GM12878 (cell line): ENCODE measurements at regions not wholly inside any gene's neighbourhood (a gene's known extent, or its start where the extent isn't known, plus 50 kb on each side); places are given as distances from the start of the nearest gene placed in this dataset.

ENCODE experiments used
- ATAC-seq: fragments of 200-7000 bp; cut with Tn5 transposase; 3 replicates; pipeline ENCODE4 v1.9.1; 2020; ENCODE audit warnings: mild to moderate bottlenecking, moderate library complexity
- BruUV-seq: library from RNA; stranded (reverse); fragments of 400-500 nt; replicated peaks from 2 replicates; lab custom pipeline; 2021; lab: Mats Ljungman, UMichigan
- CTCF ChIA-PET: fragments of 300-600 bp; sonication (Branson Sonifier 250); formaldehyde crosslinking; extraction: SDS; loops from one replicate; lab custom pipeline; 2021; ENCODE audit warnings: inconsistent platforms; lab: Yijun Ruan, JAX
- POLR2A ChIA-PET: fragments of 350-600 bp; formaldehyde crosslinking; extraction: SDS; loops from one replicate; lab custom pipeline; 2021; ENCODE audit warnings: inconsistent platforms; lab: Charles Lee
- RAD21 ChIA-PET: fragments of 300-600 bp; sonication (Branson Sonifier 250); formaldehyde crosslinking; loops from one replicate; lab custom pipeline; 2023; ENCODE audit warnings: antibody characterized with exemption; ENCODE audit not compliant: unreplicated experiment; lab: Charles Lee
- SMC1A ChIA-PET: fragments of 300-600 bp; sonication (Branson Sonifier 250); formaldehyde crosslinking; loops from one replicate; lab custom pipeline; 2023; ENCODE audit not compliant: unreplicated experiment, uncharacterized antibody; lab: Charles Lee
- DNase-seq: peaks from one replicate; pipeline ENCODE4 v3.0.0-alpha.2; 2011; ENCODE audit warnings: low read depth, low spot score
- FAIRE-seq: peaks from 3 replicates; lab custom pipeline; 2011; peaks lifted over from hg19 to GRCh38; lab: Jason Lieb, UNC
- H2AFZ ChIP-seq: 2 replicates; pipeline ENCODE4 v1.6.0; 2011; ENCODE audit warnings: low read depth, low read length, control low read depth; ENCODE audit not compliant: control insufficient read depth
- H3K27ac ChIP-seq: 2 replicates; pipeline ENCODE4 v1.5.1; 2011; ENCODE audit warnings: control low read depth; ENCODE audit not compliant: control insufficient read depth, insufficient read depth
- H3K27me3 ChIP-seq, 2 experiments: replicated peaks in 1 of 2; 2 replicates each; pipeline versions ENCODE4 v1.6.0 to v1.6.1; 2011; ENCODE audit warnings: low read length in 1 of 2; ENCODE audit not compliant: control insufficient read depth in 2 of 2, insufficient read depth in 2 of 2
- H3K36me3 ChIP-seq, 2 experiments: 2 replicates each; pipeline ENCODE4 v1.5.1; 2011; ENCODE audit warnings: low read length in 1 of 2; ENCODE audit not compliant: control insufficient read depth in 2 of 2, insufficient read depth in 2 of 2
- H3K4me1 ChIP-seq: 2 replicates; pipeline ENCODE4 v1.6.1; 2011; ENCODE audit warnings: mild to moderate bottlenecking, low read length, moderate library complexity, mixed read lengths; ENCODE audit not compliant: control insufficient read depth, insufficient read depth
- H3K4me2 ChIP-seq: 2 replicates; pipeline ENCODE4 v1.6.0; 2011; ENCODE audit warnings: control low read depth; ENCODE audit not compliant: control insufficient read depth, insufficient read depth
- H3K4me3 ChIP-seq: fragments of 200-600 bp; sonication (generic); 2 replicates; pipeline ENCODE4 v1.5.1; 2016
- H3K79me2 ChIP-seq: 2 replicates; pipeline ENCODE4 v1.6.0; 2011; ENCODE audit warnings: low read length; ENCODE audit not compliant: control insufficient read depth, insufficient read depth
- H3K9ac ChIP-seq: 2 replicates; pipeline ENCODE4 v1.8.0; 2011; ENCODE audit warnings: low read length, control low read depth, mixed read lengths; ENCODE audit not compliant: control insufficient read depth, insufficient read depth
- H3K9me3 ChIP-seq: replicated peaks from 3 replicates; pipeline ENCODE4 v1.5.1; 2011; ENCODE audit warnings: mild to moderate bottlenecking, low read length; ENCODE audit not compliant: control insufficient read depth, insufficient read depth
- H4K20me1 ChIP-seq: 2 replicates; pipeline ENCODE4 v1.6.0; 2011; ENCODE audit not compliant: control insufficient read depth, insufficient read depth
- BHLHE40 ChIP-seq, 2 experiments: fragments of 450-650 bp in 1 of 2; IDR thresholded peaks; 2 replicates each; pipeline ENCODE4 v1.6.1; 2011 to 2017; ENCODE audit warnings: low read depth in 2 of 2, borderline replicate concordance in 1 of 2, improper control_type of control experiment in 1 of 2, low read length in 1 of 2, mild to moderate bottlenecking in 1 of 2
- ETV6 ChIP-seq, 2 experiments: fragments of 450-650 bp in 1 of 2; IDR thresholded peaks in 1 of 2; conservative IDR thresholded peaks in 1 of 2; 2 replicates each; pipeline ENCODE4 v1.6.1; 2014; ENCODE audit warnings: antibody characterized with exemption in 1 of 2, borderline replicate concordance in 1 of 2, low read depth in 1 of 2, mild to moderate bottlenecking in 1 of 2, moderate library complexity in 1 of 2
- HDGF ChIP-seq: fragments of 450-650 bp; IDR thresholded peaks from 2 replicates; pipeline ENCODE4 v1.6.1; 2016; ENCODE audit warnings: antibody characterized with exemption
- MEF2A ChIP-seq: IDR thresholded peaks from 2 replicates; pipeline ENCODE4 v1.6.1; 2011; ENCODE audit warnings: low read depth, mild to moderate bottlenecking, low read length, moderate library complexity; ENCODE audit not compliant: insufficient read depth
- MYC ChIP-seq: IDR thresholded peaks from 2 replicates; pipeline ENCODE4 v1.6.1; 2011; ENCODE audit warnings: mild to moderate bottlenecking, low read length, moderate library complexity, inconsistent platforms; ENCODE audit not compliant: insufficient read depth, insufficient replicate concordance, insufficient read length, severe bottlenecking
- NFYA ChIP-seq: IDR thresholded peaks from 2 replicates; pipeline ENCODE4 v1.6.1; 2011; ENCODE audit warnings: low read depth, mild to moderate bottlenecking, low read length, improper control_type of control experiment, borderline replicate concordance
- PAX8 ChIP-seq: fragments of 450-650 bp; IDR thresholded peaks from 2 replicates; pipeline ENCODE4 v1.6.1; 2017; ENCODE audit warnings: mild to moderate bottlenecking, moderate library complexity
- POLR2A ChIP-seq: IDR thresholded peaks from 2 replicates; pipeline ENCODE4 v1.6.1; 2011; ENCODE audit warnings: low read depth, mild to moderate bottlenecking, low read length
- RAD51 ChIP-seq: fragments of 450-650 bp; IDR thresholded peaks from 2 replicates; pipeline ENCODE4 v1.6.1; 2016; ENCODE audit warnings: moderate library complexity, mild to moderate bottlenecking, inconsistent platforms
- SMC3 ChIP-seq: IDR thresholded peaks from 2 replicates; pipeline ENCODE4 v1.6.1; 2011; ENCODE audit warnings: low read length, improper control_type of control experiment, borderline replicate concordance
- SP1 ChIP-seq: IDR thresholded peaks from one replicate; pipeline ENCODE4 v1.6.1; 2011; ENCODE audit warnings: low read depth, low read length
- SREBF2 ChIP-seq: IDR thresholded peaks from 2 replicates; pipeline ENCODE4 v1.6.1; 2012; ENCODE audit warnings: mild to moderate bottlenecking, low read length
- TCF7 ChIP-seq: IDR thresholded peaks from 2 replicates; pipeline ENCODE4 v1.6.1; 2014; ENCODE audit warnings: antibody characterized with exemption, borderline replicate concordance
- WGBS: methylation state at CpG from one replicate; pipeline ENCODE4 v1.1.6; 2016; ENCODE audit warnings: low lambda C conversion rate; ENCODE audit not compliant: insufficient replicate concordance, insufficient coverage; ENCODE audit errors: missing lambda C conversion rate; 5-methylcytosine and 5-hydroxymethylcytosine counted together
- in situ Hi-C: fragments of 300-500 bp; cut with MboI; formaldehyde crosslinking; loops from 9 replicates; pipeline ENCODE4 v1.14.3; 2018; ENCODE audit warnings: mixed read lengths
- intact Hi-C: fragments of 100-400 bp; cut with micrococcal nuclease; formaldehyde crosslinking; loops from one replicate; pipeline ENCODE4 v1.14.2; 2022; ENCODE audit not compliant: unreplicated experiment
- TF ChIP-seq, protein P1 (sequence below): fragments of 450-650 bp; IDR thresholded peaks from 2 replicates; pipeline ENCODE4 v1.6.1; 2016; ENCODE audit warnings: mild to moderate bottlenecking
- TF ChIP-seq, protein P2 (sequence below): fragments of 450-650 bp; formaldehyde crosslinking; IDR thresholded peaks from 2 replicates; pipeline ENCODE4 v1.5.0; 2022; ENCODE audit warnings: mild to moderate bottlenecking, missing genetic modification characterization
- TF ChIP-seq, protein P3 (sequence below): fragments of 450-650 bp; IDR thresholded peaks from 2 replicates; pipeline ENCODE4 v1.6.1; 2018; ENCODE audit warnings: borderline replicate concordance, mild to moderate bottlenecking; ENCODE audit not compliant: partially characterized antibody
- TF ChIP-seq, protein P4 (sequence below): IDR thresholded peaks from 2 replicates; pipeline ENCODE4 v1.6.1; 2011; ENCODE audit warnings: borderline replicate concordance, low read depth, mild to moderate bottlenecking, moderate library complexity, low read length; ENCODE audit not compliant: insufficient read depth, poor library complexity, severe bottlenecking

DNA sequence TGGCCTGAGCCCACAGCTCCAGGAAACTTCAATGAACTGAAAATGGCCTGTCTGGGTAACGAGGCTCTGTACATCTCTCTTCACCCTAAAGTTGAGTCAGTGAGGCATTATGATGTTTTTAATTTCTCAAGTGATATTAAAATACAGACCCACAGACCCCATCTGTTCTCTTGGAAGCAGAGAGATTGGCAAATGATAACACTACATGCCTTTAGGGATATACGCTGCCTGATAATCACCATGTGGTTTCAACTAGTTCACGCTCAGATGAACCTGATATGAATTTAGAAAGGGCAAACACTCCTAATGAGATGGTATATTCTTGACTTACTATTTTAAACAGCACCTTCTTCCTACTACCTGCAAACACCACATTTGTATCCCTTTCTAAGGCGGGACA is 127.5 kb downstream of the RFC3 start:
- intact Hi-C loops (no loop called here), in situ Hi-C loops (no loop called here)
- no peak overlapping the region for H3K4me3 ChIP-seq
- H3K9ac ChIP-seq, result no peak overlapping the region
- H2AFZ ChIP-seq, result no peak overlapping the region
- no peak for DNase-seq
- H3K27ac ChIP-seq, result no peak overlapping the region
- no peak for ATAC-seq
- ChIA-PET SMC1A (no interaction called here), POLR2A (no interaction called here), RAD21 (no interaction called here), CTCF (no interaction called here)
- no peaks in the 10 kb centered on the region for H3K4me1 ChIP-seq
- no peaks in the 10 kb centered on the region for H4K20me1 ChIP-seq
- no peaks in the 10 kb centered on the region; the same call in 2 of the 3 replicates for H3K9me3 ChIP-seq
- no peaks in the 10 kb centered on the region for H3K27me3 ChIP-seq
- FAIRE-seq, result no peak
- no TSS peak for BruUV-seq
- H3K36me3 ChIP-seq, result no peaks in the 10 kb centered on the region; a peak in 1 of 4 replicates
- WGBS, result 85% methylated on average over 4 of the region's 4 CpGs
- no peak overlapping the region for H3K4me2 ChIP-seq
- no peaks in the 10 kb centered on the region for H3K79me2 ChIP-seq
- TF ChIP-seq NFYA (no peak), POLR2A (no peak), ETV6 (conservative IDR thresholded peaks at IDR 0.05 in 1 of 2, IDR thresholded peaks at IDR 0.05 in 1 of 2; ENCODE audit: borderline replicate concordance in 1 of 2, low read depth in 1 of 2) (no peak), SMC3 (no peak), BHLHE40 (IDR thresholded peaks at IDR 0.05; ENCODE audit: borderline replicate concordance in 1 of 2, low read depth in 2 of 2, low read length in 1 of 2) (no peak), SP1 (no peak), HDGF (no peak), RAD51 (no peak), PAX8 (no peak), MEF2A (no peak), SREBF2 (no peak), TCF7 (no peak), MYC (no peak)
- TF ChIP-seq, protein P1, sequence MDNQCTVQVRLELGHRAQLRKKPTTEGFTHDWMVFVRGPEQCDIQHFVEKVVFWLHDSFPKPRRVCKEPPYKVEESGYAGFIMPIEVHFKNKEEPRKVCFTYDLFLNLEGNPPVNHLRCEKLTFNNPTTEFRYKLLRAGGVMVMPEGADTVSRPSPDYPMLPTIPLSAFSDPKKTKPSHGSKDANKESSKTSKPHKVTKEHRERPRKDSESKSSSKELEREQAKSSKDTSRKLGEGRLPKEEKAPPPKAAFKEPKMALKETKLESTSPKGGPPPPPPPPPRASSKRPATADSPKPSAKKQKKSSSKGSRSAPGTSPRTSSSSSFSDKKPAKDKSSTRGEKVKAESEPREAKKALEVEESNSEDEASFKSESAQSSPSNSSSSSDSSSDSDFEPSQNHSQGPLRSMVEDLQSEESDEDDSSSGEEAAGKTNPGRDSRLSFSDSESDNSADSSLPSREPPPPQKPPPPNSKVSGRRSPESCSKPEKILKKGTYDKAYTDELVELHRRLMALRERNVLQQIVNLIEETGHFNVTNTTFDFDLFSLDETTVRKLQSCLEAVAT, result no peak
- TF ChIP-seq, protein P2, sequence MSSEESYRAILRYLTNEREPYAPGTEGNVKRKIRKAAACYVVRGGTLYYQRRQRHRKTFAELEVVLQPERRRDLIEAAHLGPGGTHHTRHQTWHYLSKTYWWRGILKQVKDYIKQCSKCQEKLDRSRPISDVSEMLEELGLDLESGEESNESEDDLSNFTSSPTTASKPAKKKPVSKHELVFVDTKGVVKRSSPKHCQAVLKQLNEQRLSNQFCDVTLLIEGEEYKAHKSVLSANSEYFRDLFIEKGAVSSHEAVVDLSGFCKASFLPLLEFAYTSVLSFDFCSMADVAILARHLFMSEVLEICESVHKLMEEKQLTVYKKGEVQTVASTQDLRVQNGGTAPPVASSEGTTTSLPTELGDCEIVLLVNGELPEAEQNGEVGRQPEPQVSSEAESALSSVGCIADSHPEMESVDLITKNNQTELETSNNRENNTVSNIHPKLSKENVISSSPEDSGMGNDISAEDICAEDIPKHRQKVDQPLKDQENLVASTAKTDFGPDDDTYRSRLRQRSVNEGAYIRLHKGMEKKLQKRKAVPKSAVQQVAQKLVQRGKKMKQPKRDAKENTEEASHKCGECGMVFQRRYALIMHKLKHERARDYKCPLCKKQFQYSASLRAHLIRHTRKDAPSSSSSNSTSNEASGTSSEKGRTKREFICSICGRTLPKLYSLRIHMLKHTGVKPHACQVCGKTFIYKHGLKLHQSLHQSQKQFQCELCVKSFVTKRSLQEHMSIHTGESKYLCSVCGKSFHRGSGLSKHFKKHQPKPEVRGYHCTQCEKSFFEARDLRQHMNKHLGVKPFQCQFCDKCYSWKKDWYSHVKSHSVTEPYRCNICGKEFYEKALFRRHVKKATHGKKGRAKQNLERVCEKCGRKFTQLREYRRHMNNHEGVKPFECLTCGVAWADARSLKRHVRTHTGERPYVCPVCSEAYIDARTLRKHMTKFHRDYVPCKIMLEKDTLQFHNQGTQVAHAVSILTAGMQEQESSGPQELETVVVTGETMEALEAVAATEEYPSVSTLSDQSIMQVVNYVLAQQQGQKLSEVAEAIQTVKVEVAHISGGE, result no peak
- TF ChIP-seq, protein P3, sequence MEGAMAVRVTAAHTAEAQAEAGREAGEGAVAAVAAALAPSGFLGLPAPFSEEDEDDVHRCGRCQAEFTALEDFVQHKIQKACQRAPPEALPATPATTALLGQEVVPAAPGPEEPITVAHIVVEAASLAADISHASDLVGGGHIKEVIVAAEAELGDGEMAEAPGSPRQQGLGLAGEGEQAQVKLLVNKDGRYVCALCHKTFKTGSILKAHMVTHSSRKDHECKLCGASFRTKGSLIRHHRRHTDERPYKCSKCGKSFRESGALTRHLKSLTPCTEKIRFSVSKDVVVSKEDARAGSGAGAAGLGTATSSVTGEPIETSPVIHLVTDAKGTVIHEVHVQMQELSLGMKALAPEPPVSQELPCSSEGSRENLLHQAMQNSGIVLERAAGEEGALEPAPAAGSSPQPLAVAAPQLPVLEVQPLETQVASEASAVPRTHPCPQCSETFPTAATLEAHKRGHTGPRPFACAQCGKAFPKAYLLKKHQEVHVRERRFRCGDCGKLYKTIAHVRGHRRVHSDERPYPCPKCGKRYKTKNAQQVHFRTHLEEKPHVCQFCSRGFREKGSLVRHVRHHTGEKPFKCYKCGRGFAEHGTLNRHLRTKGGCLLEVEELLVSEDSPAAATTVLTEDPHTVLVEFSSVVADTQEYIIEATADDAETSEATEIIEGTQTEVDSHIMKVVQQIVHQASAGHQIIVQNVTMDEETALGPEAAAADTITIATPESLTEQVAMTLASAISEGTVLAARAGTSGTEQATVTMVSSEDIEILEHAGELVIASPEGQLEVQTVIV, result no peak
- TF ChIP-seq, protein P4, sequence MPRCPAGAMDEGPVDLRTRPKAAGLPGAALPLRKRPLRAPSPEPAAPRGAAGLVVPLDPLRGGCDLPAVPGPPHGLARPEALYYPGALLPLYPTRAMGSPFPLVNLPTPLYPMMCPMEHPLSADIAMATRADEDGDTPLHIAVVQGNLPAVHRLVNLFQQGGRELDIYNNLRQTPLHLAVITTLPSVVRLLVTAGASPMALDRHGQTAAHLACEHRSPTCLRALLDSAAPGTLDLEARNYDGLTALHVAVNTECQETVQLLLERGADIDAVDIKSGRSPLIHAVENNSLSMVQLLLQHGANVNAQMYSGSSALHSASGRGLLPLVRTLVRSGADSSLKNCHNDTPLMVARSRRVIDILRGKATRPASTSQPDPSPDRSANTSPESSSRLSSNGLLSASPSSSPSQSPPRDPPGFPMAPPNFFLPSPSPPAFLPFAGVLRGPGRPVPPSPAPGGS, result no peak
